Right cardiac atrium (tissue), 5 donors: ENCODE measurements at regions not wholly inside any gene's neighbourhood (a gene's known extent, or its start where the extent isn't known, plus 50 kb on each side); places are given as distances from the start of the nearest gene placed in this dataset.

Source experiments
- ATAC-seq, 2 donors: fragments of 200-7000 bp; cut with Tn5 transposase; one replicate each; pipeline versions ENCODE4 v1.8.0 to v1.9.1; 2020; ENCODE audit warnings: moderate library complexity in 2 of 2, mild to moderate bottlenecking in 1 of 2
- DNase-seq, 3 donors: peaks; one replicate each; pipeline ENCODE4 v3.0.0-alpha.2; 2020
- H3K27ac ChIP-seq: one replicate; pipeline ENCODE4 v1.5.1; 2013; ENCODE audit warnings: mild to moderate bottlenecking, low read length, control low read depth, moderate library complexity
- H3K27me3 ChIP-seq: one replicate; pipeline ENCODE4 v1.6.1; 2013; ENCODE audit not compliant: control insufficient read depth, insufficient read depth
- H3K4me1 ChIP-seq: one replicate; pipeline ENCODE4 v1.6.1; 2013; ENCODE audit warnings: low read length; ENCODE audit not compliant: control insufficient read depth, insufficient read depth
- H3K4me3 ChIP-seq: one replicate; pipeline ENCODE4 v1.5.1; 2013; ENCODE audit warnings: low read length, control low read depth
- H3K9me3 ChIP-seq: one replicate; pipeline ENCODE4 v1.6.1; 2013; ENCODE audit warnings: low read length; ENCODE audit not compliant: control insufficient read depth
- WGBS: extraction: QIAGEN DNeasy Blood & Tissue Kit; methylation state at CpG from one replicate; pipeline ENCODE4 v1.1.7; 2013; 5-methylcytosine and 5-hydroxymethylcytosine counted together
- intact Hi-C, 4 donors: fragments of 100-400 bp; cut with DNase I; formaldehyde crosslinking; loops; one replicate each; pipeline versions ENCODE4 v1.11.0 to v1.14.0; 2022 to 2023
- donor health status: healthy with polysubstance abuse.
- donor health status: DM: no; HTN: yes; CAD: no.
- donor health status: DM: no; HTN: no; CAD: no.
- donor health status: DM: no; HTN: yes; CAD: no; lungs with severe emphysema.
- donor health status: DM: yes; HTN: yes; CAD: no.

- H3K27ac ChIP-seq, result no peak overlapping the region
- WGBS, result 85% methylated on average over 4 of the region's 4 CpGs
- H3K9me3 ChIP-seq, result no peaks in the 10 kb centered on the region
- ATAC-seq (no peak), DNase-seq (no peak)
- H3K4me1 ChIP-seq, result no peaks in the 10 kb centered on the region
- intact Hi-C loops, result loop anchor here in 2 of 4 donors (10.0 kb wide), 2 partner anchors 78 to 188 kb away; no protein-coding TSS in a partner anchor
- H3K27me3 ChIP-seq, result no peaks in the 10 kb centered on the region
- H3K4me3 ChIP-seq, result no peak overlapping the region
Observed at GRCh38 chr9:14466828-14467227, 152.9 kb upstream of the NFIB start.

DNA sequence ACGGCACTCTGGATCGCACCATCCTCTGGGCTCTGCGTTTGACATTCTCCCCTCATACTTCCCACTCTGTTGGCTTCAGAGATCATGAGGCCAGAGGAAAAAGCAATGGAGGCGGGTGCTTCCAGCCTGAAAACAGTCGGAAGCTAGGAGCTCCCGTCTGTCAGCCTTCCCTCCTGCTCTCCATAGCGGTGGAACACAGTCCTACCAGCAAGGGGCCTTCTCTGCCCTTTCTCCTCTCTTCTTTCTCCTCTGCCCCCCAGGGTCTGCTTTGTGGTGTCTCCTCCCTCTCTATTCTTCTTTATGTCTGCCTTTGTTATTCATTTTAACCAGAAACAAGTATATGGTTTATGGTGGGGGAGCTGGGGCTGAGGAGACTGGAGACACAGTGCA is 152.5 kb upstream of the NFIB start:
- ATAC-seq, result no peak
- Histone ChIP-seq H3K27me3 (no peaks in the 10 kb centered on the region), H3K9me3 (no peaks in the 10 kb centered on the region), H3K4me3 (no peak overlapping the region), H3K27ac (no peak overlapping the region), H3K4me1 (no peaks in the 10 kb centered on the region)
- DNase-seq, result no peak
- WGBS, result 87% methylated on average over 7 of the region's 7 CpGs
- intact Hi-C loops, result loop anchor here in 2 of 4 donors (10.0 kb wide), 2 partner anchors 78 to 188 kb away; no protein-coding TSS in a partner anchor

DNA sequence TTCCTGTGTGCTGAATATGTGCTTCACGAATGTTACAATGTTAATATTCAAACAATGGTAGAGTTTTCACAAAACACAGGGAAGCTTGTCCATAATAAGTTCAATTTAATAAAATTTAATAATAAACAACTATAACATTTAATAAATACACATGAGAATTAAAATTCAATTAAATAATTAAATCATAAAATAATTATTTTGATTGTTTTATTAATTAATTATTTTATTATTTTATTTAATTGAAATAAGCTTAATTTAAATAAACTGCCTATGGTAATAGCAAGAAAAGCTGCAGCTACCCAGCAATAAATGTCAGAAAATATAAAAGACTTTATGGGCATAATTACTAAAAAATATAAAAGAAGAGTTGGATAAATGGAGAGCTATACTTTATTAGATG is 149.0 kb upstream of the NFIB start:
- Histone ChIP-seq H3K9me3 (no peaks in the 10 kb centered on the region), H3K27ac (no peak overlapping the region), H3K4me3 (no peak overlapping the region), H3K4me1 (no peaks in the 10 kb centered on the region), H3K27me3 (no peaks in the 10 kb centered on the region)
- 81% methylated on average over 1 of the region's 1 CpG for WGBS
- intact Hi-C loops, result loop anchor here in 2 of 4 donors (10.0 kb wide), 2 partner anchors 82 to 192 kb away; no protein-coding TSS in a partner anchor
- ATAC-seq, result no peak
- DNase-seq, result no peak

DNA sequence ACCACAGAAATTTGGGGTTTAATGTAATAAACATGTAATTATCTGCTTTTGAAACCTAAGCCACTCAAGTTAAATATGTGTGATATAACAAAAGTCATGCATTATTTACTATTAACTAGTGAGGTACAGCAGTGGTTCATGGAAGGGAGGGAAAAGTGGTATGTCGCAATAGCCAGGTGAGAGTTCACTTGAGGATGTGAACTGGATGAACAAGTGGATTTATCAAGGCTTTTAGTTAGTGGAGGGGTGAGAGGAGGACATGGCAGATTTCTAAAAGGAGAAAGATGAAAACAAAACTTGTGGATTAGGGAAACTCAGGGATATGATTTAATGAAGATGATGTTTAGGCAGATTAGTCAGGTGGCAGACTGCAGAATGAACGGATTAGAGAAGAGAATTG is 141.3 kb upstream of the NFIB start:
- H3K27ac ChIP-seq, result no peak overlapping the region
- H3K4me3 ChIP-seq, result no peak overlapping the region
- intact Hi-C loops, result no loop called here
- no peak for DNase-seq
- no peaks in the 10 kb centered on the region for H3K27me3 ChIP-seq
- H3K4me1 ChIP-seq, result no peaks in the 10 kb centered on the region
- ATAC-seq, result no peak
- H3K9me3 ChIP-seq, result no peaks in the 10 kb centered on the region
- 95% methylated on average over 2 of the region's 2 CpGs for WGBS

- ATAC-seq (no peak), DNase-seq (no peak)
- H3K4me3 ChIP-seq, result no peak overlapping the region
- no peaks in the 10 kb centered on the region for H3K4me1 ChIP-seq
- H3K9me3 ChIP-seq, result no peaks in the 10 kb centered on the region
- intact Hi-C loops, result no loop called here
- H3K27me3 ChIP-seq, result no peaks in the 10 kb centered on the region
- H3K27ac ChIP-seq, result no peak overlapping the region
Observed at GRCh38 chr9:14453286-14453685, 139.3 kb upstream of the NFIB start.

DNA sequence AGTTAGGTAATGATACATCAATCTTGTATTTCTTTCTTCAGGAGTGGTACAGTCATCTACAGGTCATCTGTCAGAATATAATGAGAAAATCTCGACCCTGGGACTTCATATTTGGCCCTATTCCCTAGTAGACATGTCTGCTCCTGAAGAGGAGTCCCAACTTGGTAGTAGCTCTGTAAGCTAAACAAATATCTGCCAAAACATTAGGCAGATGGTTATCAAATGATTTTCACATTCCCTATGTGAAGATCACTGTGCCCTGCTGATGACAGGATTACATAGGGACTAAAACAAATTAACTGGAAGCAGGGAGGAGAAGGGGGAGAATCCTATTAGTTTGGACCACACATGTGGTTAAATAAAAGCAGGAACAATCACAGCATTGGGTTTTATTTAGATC is 138.6 kb upstream of the NFIB start:
- intact Hi-C loops, result no loop called here
- no peak overlapping the region for H3K27ac ChIP-seq
- DNase-seq (no peak), ATAC-seq (no peak)
- H3K9me3 ChIP-seq, result no peaks in the 10 kb centered on the region
- 62% methylated on average over 1 of the region's 1 CpG for WGBS
- H3K4me1 ChIP-seq, result no peaks in the 10 kb centered on the region
- H3K27me3 ChIP-seq, result no peaks in the 10 kb centered on the region
- no peak overlapping the region for H3K4me3 ChIP-seq

DNA sequence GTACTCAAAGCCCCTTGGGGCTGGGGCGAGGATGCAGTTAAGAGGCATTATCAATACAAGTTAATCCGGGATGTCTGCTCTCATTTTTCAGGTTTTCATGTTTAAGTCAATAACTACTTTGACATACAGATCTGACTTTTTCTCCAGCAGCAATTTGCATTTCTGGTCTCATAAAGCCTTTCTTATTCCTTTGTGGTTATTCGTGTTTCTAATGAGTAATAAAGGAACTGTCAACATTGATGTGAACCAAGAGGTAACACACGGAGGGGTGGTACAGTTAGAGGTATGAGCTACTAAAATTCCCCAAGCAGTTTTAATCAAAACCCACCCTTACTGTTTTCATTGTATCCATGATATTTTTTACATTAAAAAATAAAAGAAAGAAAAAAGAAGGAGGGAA is 138.0 kb upstream of the NFIB start:
- WGBS, result 78% methylated on average over 4 of the region's 4 CpGs
- Histone ChIP-seq H3K27ac (no peak overlapping the region), H3K4me3 (no peak overlapping the region), H3K27me3 (no peaks in the 10 kb centered on the region), H3K4me1 (no peaks in the 10 kb centered on the region), H3K9me3 (no peaks in the 10 kb centered on the region)
- no peak for DNase-seq
- no peak for ATAC-seq
- intact Hi-C loops, result no loop called here

GRCh38 chr9:14447103-14447502 is 133.2 kb upstream of the NFIB start:
- H3K27me3 ChIP-seq, result no peaks in the 10 kb centered on the region
- H3K9me3 ChIP-seq, result no peaks in the 10 kb centered on the region
- H3K4me3 ChIP-seq, result no peak overlapping the region
- no peak overlapping the region for H3K27ac ChIP-seq
- intact Hi-C loops, result no loop called here
- no peaks in the 10 kb centered on the region for H3K4me1 ChIP-seq
- ATAC-seq (no peak), DNase-seq (no peak)
- 79% methylated on average over 3 of the region's 3 CpGs for WGBS

GRCh38 chr9:14445946-14446345 is 132.0 kb upstream of the NFIB start:
- ATAC-seq (no peak), DNase-seq (no peak)
- WGBS, result 92% methylated on average over 3 of the region's 3 CpGs
- intact Hi-C loops, result no loop called here
- no peaks in the 10 kb centered on the region for H3K27me3 ChIP-seq
- no peaks in the 10 kb centered on the region for H3K4me1 ChIP-seq
- H3K27ac ChIP-seq, result no peak overlapping the region
- H3K9me3 ChIP-seq, result no peaks in the 10 kb centered on the region
- no peak overlapping the region for H3K4me3 ChIP-seq

DNA sequence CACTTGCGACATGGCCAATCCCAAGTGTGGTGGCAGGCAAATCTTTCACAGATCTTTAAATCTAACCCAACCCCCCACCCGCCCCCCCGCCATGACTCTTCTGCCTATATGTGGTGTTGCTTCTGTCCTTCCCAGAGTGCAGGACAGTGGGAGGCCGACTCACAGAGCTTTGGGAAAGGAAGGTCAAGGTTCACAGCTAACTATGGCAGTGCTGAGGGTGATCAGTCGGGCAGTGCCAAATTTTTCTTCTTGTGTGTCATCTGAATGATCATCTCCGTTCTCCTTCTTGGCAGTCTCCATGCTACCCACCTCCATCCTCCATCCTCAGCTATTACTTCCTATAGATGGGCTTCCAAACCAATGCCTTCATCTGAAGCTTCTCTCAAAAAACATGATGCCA is 129.0 kb upstream of the NFIB start:
- ATAC-seq, result no peak
- intact Hi-C loops, result no loop called here
- no peaks in the 10 kb centered on the region for H3K27me3 ChIP-seq

DNA sequence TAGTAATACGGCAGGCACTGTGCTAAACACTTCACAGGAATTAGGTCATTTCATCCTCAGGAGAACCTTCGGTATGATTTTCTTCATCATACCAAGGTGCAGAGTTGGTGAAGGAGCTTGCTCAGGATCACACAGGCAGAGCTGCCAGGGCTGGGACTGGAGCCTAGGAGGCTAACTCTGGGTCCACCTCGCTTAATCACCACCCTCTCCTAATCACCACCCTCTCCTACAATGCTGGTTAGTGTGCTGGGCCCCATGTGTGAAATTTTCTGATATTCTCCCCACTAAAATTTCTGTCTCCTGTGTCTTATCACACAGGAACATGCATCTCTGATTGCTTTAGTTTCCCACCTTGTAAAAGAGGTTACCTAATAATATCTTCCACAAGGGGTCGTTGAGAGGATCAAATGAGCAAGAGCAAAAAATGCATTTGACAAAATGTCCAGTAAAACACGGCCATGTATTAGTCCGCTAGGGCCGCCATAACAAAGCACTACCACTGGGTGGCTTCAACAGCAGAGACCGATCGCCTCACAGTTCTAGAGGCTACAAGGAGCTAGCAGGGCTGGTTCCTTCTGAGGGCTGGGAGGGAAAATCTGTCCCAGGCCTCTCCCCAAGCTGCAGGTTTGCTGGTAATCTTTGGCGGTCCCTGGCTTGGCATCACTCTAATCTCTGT is 128.2 kb upstream of the NFIB start:
- 91% methylated on average over 10 of the region's 10 CpGs for WGBS
- H3K27ac ChIP-seq, result no peak overlapping the region
- DNase-seq, result no peak
- no peak overlapping the region for H3K4me3 ChIP-seq
- no peak for ATAC-seq
- intact Hi-C loops, result no loop called here
- no peaks in the 10 kb centered on the region for H3K9me3 ChIP-seq
- H3K4me1 ChIP-seq, result no peaks in the 10 kb centered on the region
- no peaks in the 10 kb centered on the region for H3K27me3 ChIP-seq

More for the DNA sequence above, 129.0 kb upstream of the NFIB start:
- 93% methylated on average over 6 of the region's 6 CpGs for WGBS
- DNase-seq, result no peak
- Histone ChIP-seq H3K4me3 (no peak overlapping the region), H3K27ac (no peak overlapping the region), H3K9me3 (no peaks in the 10 kb centered on the region), H3K4me1 (no peaks in the 10 kb centered on the region)

- no peaks in the 10 kb centered on the region for H3K27me3 ChIP-seq
- DNase-seq (no peak), ATAC-seq (no peak)
- intact Hi-C loops, result no loop called here
- WGBS, result 89% methylated on average over 8 of the region's 8 CpGs
- no peaks in the 10 kb centered on the region for H3K4me1 ChIP-seq
- no peak overlapping the region for H3K27ac ChIP-seq
- H3K4me3 ChIP-seq, result no peak overlapping the region
- no peaks in the 10 kb centered on the region for H3K9me3 ChIP-seq
Observed at GRCh38 chr9:14441115-14441514, 127.2 kb upstream of the NFIB start.
